WTC11 (cell line): ENCODE measurements at regions not wholly inside any gene's neighbourhood (a gene's known extent, or its start where the extent isn't known, plus 50 kb on each side); places are given as distances from the start of the nearest gene placed in this dataset.

Experiments used
- ATAC-seq: fragments of 200-7000 bp; cut with Tn5 transposase; 2 replicates; pipeline ENCODE4 v1.10.0; 2021; ENCODE audit warnings: mild to moderate bottlenecking, moderate library complexity
- CTCF ChIA-PET: fragments of 300-600 bp; sonication (Branson Sonifier 250); formaldehyde crosslinking; loops from one replicate; lab custom pipeline; 2021; ENCODE audit warnings: antibody characterized with exemption; lab: Charles Lee
- POLR2A ChIA-PET: fragments of 350-600 bp; sonication (Branson Sonifier 250); formaldehyde crosslinking; loops from one replicate; lab custom pipeline; 2021; ENCODE audit warnings: antibody characterized with exemption; lab: Charles Lee
- DNase-seq: peaks from one replicate; pipeline ENCODE4 v3.0.0; 2021; ENCODE audit warnings: low spot score
- H3K27ac Mint-ChIP-seq: 2 replicates; pipeline ENCODE4 v1.8.0; 2021; ENCODE audit warnings: mixed read lengths
- H3K27me3 Mint-ChIP-seq: 2 replicates; pipeline ENCODE4 v1.8.0; 2021; ENCODE audit warnings: low read depth, mild to moderate bottlenecking, moderate library complexity, mixed read lengths
- H3K36me3 Mint-ChIP-seq: 2 replicates; pipeline ENCODE4 v1.8.0; 2021; ENCODE audit warnings: mixed read lengths
- H3K4me1 Mint-ChIP-seq: 2 replicates; pipeline ENCODE4 v1.8.0; 2022; ENCODE audit warnings: mixed read lengths
- H3K4me3 Mint-ChIP-seq: 2 replicates; pipeline ENCODE4 v1.8.0; 2021; ENCODE audit warnings: mild to moderate bottlenecking, moderate library complexity, mixed read lengths
- H3K9me3 Mint-ChIP-seq: 2 replicates; pipeline ENCODE4 v1.8.0; 2021; ENCODE audit warnings: mixed read lengths
- ATF1 ChIP-seq: sonication (generic); formaldehyde crosslinking; IDR thresholded peaks from 2 replicates; pipeline ENCODE4 v1.8.1; 2023; ENCODE audit warnings: mild to moderate bottlenecking, moderate library complexity, missing genetic modification reagents
- CDX4 ChIP-seq: fragments of 250-450 bp; sonication (Bioruptor Pico); IDR thresholded peaks from 2 replicates; pipeline ENCODE4 v1.9.0; 2021; ENCODE audit warnings: moderate library complexity, mild to moderate bottlenecking, inconsistent platforms, borderline replicate concordance
- ELF4 ChIP-seq: sonication (generic); formaldehyde crosslinking; IDR thresholded peaks from 2 replicates; pipeline ENCODE4 v1.8.1; 2022; ENCODE audit warnings: low read depth, mild to moderate bottlenecking, moderate library complexity, missing genetic modification reagents
- FOXJ3 ChIP-seq: sonication (generic); formaldehyde crosslinking; IDR thresholded peaks from 2 replicates; pipeline ENCODE4 v1.9.0; 2021; ENCODE audit warnings: missing genetic modification reagents, mild to moderate bottlenecking, borderline replicate concordance
- FOXP1 ChIP-seq: sonication (generic); formaldehyde crosslinking; IDR thresholded peaks from 2 replicates; pipeline ENCODE4 v1.8.0; 2022; ENCODE audit warnings: missing genetic modification reagents, mild to moderate bottlenecking, moderate library complexity, borderline replicate concordance
- GTF2I ChIP-seq: fragments of 250-450 bp; sonication (Bioruptor Pico); conservative IDR thresholded peaks from 2 replicates; pipeline ENCODE4 v1.4.0; 2021; ENCODE audit warnings: mild to moderate bottlenecking
- IRF2 ChIP-seq: sonication (generic); formaldehyde crosslinking; IDR thresholded peaks from 2 replicates; pipeline ENCODE4 v1.8.0; 2022; ENCODE audit warnings: low read depth, missing genetic modification reagents, borderline replicate concordance
- OVOL2 ChIP-seq: fragments of 250-450 bp; sonication (Bioruptor Pico); IDR thresholded peaks from 2 replicates; pipeline ENCODE4 v1.9.0; 2021; ENCODE audit warnings: mild to moderate bottlenecking, borderline replicate concordance
- SMAD3 ChIP-seq: sonication (generic); formaldehyde crosslinking; IDR thresholded peaks from 2 replicates; pipeline ENCODE4 v1.8.0; 2022; ENCODE audit warnings: missing genetic modification reagents, mild to moderate bottlenecking, borderline replicate concordance
- SMAD4 ChIP-seq: sonication (generic); formaldehyde crosslinking; IDR thresholded peaks from 2 replicates; pipeline ENCODE4 v1.8.0; 2022; ENCODE audit warnings: mild to moderate bottlenecking, missing genetic modification reagents
- TP53 ChIP-seq: sonication (generic); formaldehyde crosslinking; IDR thresholded peaks from 2 replicates; pipeline ENCODE4 v1.8.1; 2023; ENCODE audit warnings: mild to moderate bottlenecking, missing genetic modification reagents
- ZNF232 ChIP-seq: sonication (generic); formaldehyde crosslinking; IDR thresholded peaks from 2 replicates; pipeline ENCODE4 v1.8.0; 2022; ENCODE audit warnings: mild to moderate bottlenecking, missing genetic modification reagents
- ZNF263 ChIP-seq: sonication (generic); formaldehyde crosslinking; IDR thresholded peaks from 2 replicates; pipeline ENCODE4 v1.8.1; 2022; ENCODE audit warnings: low read depth, mild to moderate bottlenecking, moderate library complexity, missing genetic modification reagents
- ZNF281 ChIP-seq: sonication (generic); formaldehyde crosslinking; IDR thresholded peaks from 2 replicates; pipeline ENCODE4 v1.8.0; 2023; ENCODE audit warnings: mild to moderate bottlenecking, missing genetic modification reagents
- ZNF317 ChIP-seq: sonication (generic); formaldehyde crosslinking; IDR thresholded peaks from 2 replicates; pipeline ENCODE4 v1.8.1; 2023; ENCODE audit warnings: low read depth, mild to moderate bottlenecking, moderate library complexity, missing genetic modification reagents, borderline replicate concordance
- ZNF416 ChIP-seq: fragments of 250-450 bp; sonication (Bioruptor Pico); IDR thresholded peaks from 2 replicates; pipeline ENCODE4 v1.9.0; 2021; ENCODE audit warnings: mild to moderate bottlenecking, inconsistent platforms
- ZNF671 ChIP-seq: fragments of 250-450 bp; sonication (Bioruptor Pico); IDR thresholded peaks from 2 replicates; pipeline ENCODE4 v1.8.0; 2021; ENCODE audit warnings: mild to moderate bottlenecking
- TF ChIP-seq, protein P1 (sequence below): sonication (generic); formaldehyde crosslinking; IDR thresholded peaks from 2 replicates; pipeline ENCODE4 v1.8.0; 2023; ENCODE audit warnings: missing genetic modification reagents, mild to moderate bottlenecking, borderline replicate concordance
- TF ChIP-seq, protein P2 (sequence below): sonication (generic); formaldehyde crosslinking; IDR thresholded peaks from 2 replicates; pipeline ENCODE4 v1.8.1; 2022; ENCODE audit warnings: mild to moderate bottlenecking, moderate library complexity, missing genetic modification reagents

DNA sequence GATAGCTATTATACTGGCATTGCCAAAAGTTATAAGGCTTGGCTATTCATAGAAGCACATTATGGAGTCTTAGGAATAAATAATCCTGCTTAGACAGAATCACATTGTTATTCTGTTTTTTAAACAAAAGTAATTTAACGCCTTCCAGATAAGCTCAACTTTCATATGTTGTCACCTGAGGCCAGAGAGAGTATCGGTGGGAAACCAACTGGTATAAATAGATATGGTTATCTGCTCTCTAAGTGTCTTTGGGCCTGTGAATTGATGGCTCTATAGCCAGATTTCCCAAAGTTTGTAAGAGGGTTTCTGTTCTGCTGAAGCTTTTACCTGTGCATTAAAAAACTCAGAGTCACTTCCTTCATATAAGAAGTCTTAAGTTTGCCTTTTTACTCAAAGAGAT, 1449.4 kb downstream of the CDH11 start (continued):
- TF ChIP-seq CDX4 (no peak), ZNF671 (CRISPR knock-in tag) (no peak), ZNF263 (CRISPR knock-in tag) (no peak), FOXJ3 (no peak), SMAD3 (CRISPR knock-in tag) (no peak), GTF2I (CRISPR knock-in tag) (no peak), OVOL2 (CRISPR knock-in tag) (no peak), ZNF416 (CRISPR knock-in tag) (no peak), ELF4 (CRISPR knock-in tag) (no peak), ZNF281 (CRISPR knock-in tag) (no peak)
- TF ChIP-seq, protein P1, sequence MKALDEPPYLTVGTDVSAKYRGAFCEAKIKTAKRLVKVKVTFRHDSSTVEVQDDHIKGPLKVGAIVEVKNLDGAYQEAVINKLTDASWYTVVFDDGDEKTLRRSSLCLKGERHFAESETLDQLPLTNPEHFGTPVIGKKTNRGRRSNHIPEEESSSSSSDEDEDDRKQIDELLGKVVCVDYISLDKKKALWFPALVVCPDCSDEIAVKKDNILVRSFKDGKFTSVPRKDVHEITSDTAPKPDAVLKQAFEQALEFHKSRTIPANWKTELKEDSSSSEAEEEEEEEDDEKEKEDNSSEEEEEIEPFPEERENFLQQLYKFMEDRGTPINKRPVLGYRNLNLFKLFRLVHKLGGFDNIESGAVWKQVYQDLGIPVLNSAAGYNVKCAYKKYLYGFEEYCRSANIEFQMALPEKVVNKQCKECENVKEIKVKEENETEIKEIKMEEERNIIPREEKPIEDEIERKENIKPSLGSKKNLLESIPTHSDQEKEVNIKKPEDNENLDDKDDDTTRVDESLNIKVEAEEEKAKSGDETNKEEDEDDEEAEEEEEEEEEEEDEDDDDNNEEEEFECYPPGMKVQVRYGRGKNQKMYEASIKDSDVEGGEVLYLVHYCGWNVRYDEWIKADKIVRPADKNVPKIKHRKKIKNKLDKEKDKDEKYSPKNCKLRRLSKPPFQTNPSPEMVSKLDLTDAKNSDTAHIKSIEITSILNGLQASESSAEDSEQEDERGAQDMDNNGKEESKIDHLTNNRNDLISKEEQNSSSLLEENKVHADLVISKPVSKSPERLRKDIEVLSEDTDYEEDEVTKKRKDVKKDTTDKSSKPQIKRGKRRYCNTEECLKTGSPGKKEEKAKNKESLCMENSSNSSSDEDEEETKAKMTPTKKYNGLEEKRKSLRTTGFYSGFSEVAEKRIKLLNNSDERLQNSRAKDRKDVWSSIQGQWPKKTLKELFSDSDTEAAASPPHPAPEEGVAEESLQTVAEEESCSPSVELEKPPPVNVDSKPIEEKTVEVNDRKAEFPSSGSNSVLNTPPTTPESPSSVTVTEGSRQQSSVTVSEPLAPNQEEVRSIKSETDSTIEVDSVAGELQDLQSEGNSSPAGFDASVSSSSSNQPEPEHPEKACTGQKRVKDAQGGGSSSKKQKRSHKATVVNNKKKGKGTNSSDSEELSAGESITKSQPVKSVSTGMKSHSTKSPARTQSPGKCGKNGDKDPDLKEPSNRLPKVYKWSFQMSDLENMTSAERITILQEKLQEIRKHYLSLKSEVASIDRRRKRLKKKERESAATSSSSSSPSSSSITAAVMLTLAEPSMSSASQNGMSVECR (CRISPR knock-in tag), result no peak

DNA sequence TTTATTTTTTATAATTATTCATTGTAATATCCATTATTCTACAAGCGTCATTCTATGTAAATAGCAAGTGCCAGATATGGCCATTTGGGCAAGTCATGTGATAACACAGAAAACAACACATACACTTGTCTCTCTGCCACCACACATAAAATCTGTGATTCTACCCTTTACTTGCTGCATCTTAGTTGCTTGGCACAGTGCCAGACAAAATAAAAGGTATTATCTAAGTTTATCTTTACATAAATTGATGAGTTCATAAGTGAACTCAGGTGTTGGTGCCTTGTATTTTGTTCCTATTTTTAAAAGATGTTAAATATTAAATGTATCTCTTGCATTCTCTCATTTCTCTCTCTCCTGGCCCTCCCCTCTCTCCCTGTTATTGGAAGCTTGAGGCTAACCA, 1458.7 kb downstream of the CDH11 start:
- ATAC-seq (no peak), DNase-seq (no peak)
- no peaks in the 10 kb centered on the region for H3K36me3 Mint-ChIP-seq
- TF ChIP-seq SMAD4 (CRISPR knock-in tag), result no peak
- POLR2A ChIA-PET, result no interaction called here
- H3K4me3 Mint-ChIP-seq, result no peak overlapping the region
- H3K27me3 Mint-ChIP-seq, result no peaks in the 10 kb centered on the region
- H3K4me1 Mint-ChIP-seq, result peaks cover 15% of the 10 kb centered on the region
- CTCF ChIA-PET, result no interaction called here
- no peaks in the 10 kb centered on the region for H3K9me3 Mint-ChIP-seq
- H3K27ac Mint-ChIP-seq, result no peak overlapping the region

- Mint-ChIP-seq H3K4me1 (peaks cover 9% of the 10 kb centered on the region), H3K27me3 (no peaks in the 10 kb centered on the region), H3K36me3 (no peaks in the 10 kb centered on the region), H3K4me3 (no peak overlapping the region), H3K9me3 (no peaks in the 10 kb centered on the region), H3K27ac (no peak overlapping the region)
- TF ChIP-seq TP53, result no peak
- ChIA-PET CTCF (no interaction called here), POLR2A (no interaction called here)
- ATAC-seq (no peak), DNase-seq (no peak)
Measured at GRCh38 chr16:63655846-63656245, 1466.0 kb downstream of the CDH11 start.

DNA sequence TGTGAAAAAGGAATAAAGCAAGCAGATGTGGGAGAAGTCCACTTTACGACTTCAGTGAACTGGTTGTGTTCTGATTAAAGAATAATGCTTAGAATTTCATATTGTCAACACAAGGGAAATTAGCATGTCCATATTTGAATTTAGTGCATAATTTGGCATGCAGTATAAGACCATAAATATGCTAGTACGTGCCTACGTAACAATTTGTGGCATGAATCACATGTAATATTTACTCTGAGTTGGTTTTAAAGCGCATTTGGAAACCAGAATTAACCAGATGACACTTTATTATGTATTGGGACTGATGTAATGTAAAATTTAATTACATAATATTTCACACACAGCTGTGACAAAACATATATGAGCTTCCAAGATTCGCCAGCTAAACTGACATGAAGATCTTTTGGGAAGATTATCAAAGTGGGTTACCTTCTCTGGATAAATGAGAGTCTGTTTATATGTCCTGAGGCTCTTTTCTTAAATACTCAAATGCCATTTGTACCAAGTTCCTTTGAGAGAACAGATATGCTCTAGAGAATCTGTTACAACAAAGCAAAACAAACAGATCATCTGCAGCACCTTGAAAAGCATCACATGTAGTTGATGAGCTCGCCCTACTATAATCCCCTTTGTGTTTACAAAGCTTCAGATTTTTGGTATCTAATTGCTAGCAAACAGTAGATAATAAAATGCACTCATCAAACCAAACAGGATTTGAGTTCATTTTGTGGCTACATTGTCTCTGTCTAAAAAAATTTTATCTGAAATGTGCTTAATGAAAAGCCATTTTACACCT, 1468.6 kb downstream of the CDH11 start:
- H3K4me1 Mint-ChIP-seq, result peaks cover 7% of the 10 kb centered on the region
- ChIA-PET CTCF (no interaction called here), POLR2A (no interaction called here)
- no peak overlapping the region for H3K4me3 Mint-ChIP-seq
- H3K36me3 Mint-ChIP-seq, result no peaks in the 10 kb centered on the region
- no peak for DNase-seq
- no peaks in the 10 kb centered on the region for H3K27me3 Mint-ChIP-seq
- H3K27ac Mint-ChIP-seq, result no peak overlapping the region
- ATAC-seq, result no peak
- H3K9me3 Mint-ChIP-seq, result no peaks in the 10 kb centered on the region
- TF ChIP-seq IRF2 (CRISPR knock-in tag) (no peak), FOXP1 (CRISPR knock-in tag) (no peak), ZNF232 (no peak), ZNF281 (CRISPR knock-in tag) (no peak), ZNF317 (no peak), ATF1 (CRISPR knock-in tag) (no peak)
- TF ChIP-seq, protein P2, sequence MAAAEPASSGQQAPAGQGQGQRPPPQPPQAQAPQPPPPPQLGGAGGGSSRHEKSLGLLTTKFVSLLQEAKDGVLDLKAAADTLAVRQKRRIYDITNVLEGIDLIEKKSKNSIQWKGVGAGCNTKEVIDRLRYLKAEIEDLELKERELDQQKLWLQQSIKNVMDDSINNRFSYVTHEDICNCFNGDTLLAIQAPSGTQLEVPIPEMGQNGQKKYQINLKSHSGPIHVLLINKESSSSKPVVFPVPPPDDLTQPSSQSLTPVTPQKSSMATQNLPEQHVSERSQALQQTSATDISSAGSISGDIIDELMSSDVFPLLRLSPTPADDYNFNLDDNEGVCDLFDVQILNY (CRISPR knock-in tag), result no peak
